Smooth muscle cell (in vitro differentiated cells): ENCODE measurements at regions not wholly inside any gene's neighbourhood (a gene's known extent, or its start where the extent isn't known, plus 50 kb on each side); places are given as distances from the start of the nearest gene placed in this dataset.

ENCODE experiments used
- DNase-seq: peaks from one replicate; lab custom pipeline; 2025; ENCODE audit not compliant: unreplicated experiment; lab: John Stamatoyannopoulos, UW
- H2AFZ ChIP-seq: fragments of 200-600 bp; sonication (generic); 2 replicates; pipeline ENCODE4 v1.6.0; 2016; ENCODE audit warnings: antibody characterized with exemption, low read depth, mild to moderate bottlenecking
- H3F3A ChIP-seq: fragments of 200-600 bp; sonication (generic); 2 replicates; pipeline ENCODE4 v1.6.0; 2017; ENCODE audit warnings: antibody characterized with exemption, low read depth
- H3K27ac ChIP-seq: fragments of 200-600 bp; sonication (generic); 2 replicates; pipeline ENCODE4 v1.5.1; 2016; ENCODE audit warnings: low read depth, mild to moderate bottlenecking
- H3K27me3 ChIP-seq: fragments of 200-600 bp; sonication (generic); 2 replicates; pipeline ENCODE4 v1.6.1; 2016; ENCODE audit warnings: low read depth, mild to moderate bottlenecking
- H3K36me3 ChIP-seq: fragments of 200-600 bp; sonication (generic); 2 replicates; pipeline ENCODE4 v1.5.1; 2016; ENCODE audit warnings: low read depth
- H3K4me1 ChIP-seq: fragments of 200-600 bp; sonication (generic); 2 replicates; pipeline ENCODE4 v1.5.1; 2016; ENCODE audit warnings: low read depth
- H3K4me2 ChIP-seq: fragments of 200-600 bp; sonication (generic); 2 replicates; pipeline ENCODE4 v1.6.0; 2016; ENCODE audit warnings: mild to moderate bottlenecking
- H3K4me3 ChIP-seq: fragments of 200-600 bp; sonication (generic); 2 replicates; pipeline ENCODE4 v1.5.1; 2016; ENCODE audit warnings: mild to moderate bottlenecking
- H3K79me2 ChIP-seq: fragments of 200-600 bp; sonication (generic); 2 replicates; pipeline ENCODE4 v1.6.0; 2016; ENCODE audit warnings: low read depth, mild to moderate bottlenecking
- H3K9ac ChIP-seq: fragments of 200-600 bp; sonication (generic); 2 replicates; pipeline ENCODE4 v1.6.0; 2016; ENCODE audit warnings: low read depth
- H3K9me3 ChIP-seq: fragments of 200-600 bp; sonication (generic); replicated peaks from 2 replicates; pipeline ENCODE4 v1.5.1; 2016; ENCODE audit warnings: low read depth
- H4K20me1 ChIP-seq: fragments of 200-600 bp; sonication (generic); 2 replicates; pipeline ENCODE4 v1.6.0; 2016; ENCODE audit warnings: low read depth
- WGBS: methylation state at CpG from one replicate; pipeline ENCODE4 v1.1.7; 2016; ENCODE audit warnings: low lambda C conversion rate; 5-methylcytosine and 5-hydroxymethylcytosine counted together
- TF ChIP-seq, protein P1 (sequence below): fragments of 200-600 bp; sonication (generic); IDR thresholded peaks from 2 replicates; pipeline ENCODE4 v1.5.1; 2017; ENCODE audit warnings: borderline replicate concordance, mild to moderate bottlenecking, antibody characterized with exemption; ENCODE audit not compliant: insufficient read depth, poor library complexity, severe bottlenecking

- Histone ChIP-seq H3F3A (peaks cover 28% of the 10 kb centered on the region), H3K4me1 (peaks cover 5% of the 10 kb centered on the region), H3K27ac (no peak overlapping the region), H2AFZ (no peak overlapping the region), H3K9ac (no peak overlapping the region), H3K9me3 (no peaks in the 10 kb centered on the region), H3K27me3 (no peaks in the 10 kb centered on the region), H3K79me2 (no peaks in the 10 kb centered on the region), H3K36me3 (no peaks in the 10 kb centered on the region), H3K4me3 (no peak overlapping the region), H3K4me2 (no peak overlapping the region), H4K20me1 (no peaks in the 10 kb centered on the region)
- no peak for DNase-seq
- 97% methylated on average over 11 of the region's 11 CpGs for WGBS
- TF ChIP-seq, protein P1, sequence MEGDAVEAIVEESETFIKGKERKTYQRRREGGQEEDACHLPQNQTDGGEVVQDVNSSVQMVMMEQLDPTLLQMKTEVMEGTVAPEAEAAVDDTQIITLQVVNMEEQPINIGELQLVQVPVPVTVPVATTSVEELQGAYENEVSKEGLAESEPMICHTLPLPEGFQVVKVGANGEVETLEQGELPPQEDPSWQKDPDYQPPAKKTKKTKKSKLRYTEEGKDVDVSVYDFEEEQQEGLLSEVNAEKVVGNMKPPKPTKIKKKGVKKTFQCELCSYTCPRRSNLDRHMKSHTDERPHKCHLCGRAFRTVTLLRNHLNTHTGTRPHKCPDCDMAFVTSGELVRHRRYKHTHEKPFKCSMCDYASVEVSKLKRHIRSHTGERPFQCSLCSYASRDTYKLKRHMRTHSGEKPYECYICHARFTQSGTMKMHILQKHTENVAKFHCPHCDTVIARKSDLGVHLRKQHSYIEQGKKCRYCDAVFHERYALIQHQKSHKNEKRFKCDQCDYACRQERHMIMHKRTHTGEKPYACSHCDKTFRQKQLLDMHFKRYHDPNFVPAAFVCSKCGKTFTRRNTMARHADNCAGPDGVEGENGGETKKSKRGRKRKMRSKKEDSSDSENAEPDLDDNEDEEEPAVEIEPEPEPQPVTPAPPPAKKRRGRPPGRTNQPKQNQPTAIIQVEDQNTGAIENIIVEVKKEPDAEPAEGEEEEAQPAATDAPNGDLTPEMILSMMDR, result no peak
Observed at GRCh38 chr5:9780501-9780900, 150.3 kb upstream of the TAS2R1 start.

DNA sequence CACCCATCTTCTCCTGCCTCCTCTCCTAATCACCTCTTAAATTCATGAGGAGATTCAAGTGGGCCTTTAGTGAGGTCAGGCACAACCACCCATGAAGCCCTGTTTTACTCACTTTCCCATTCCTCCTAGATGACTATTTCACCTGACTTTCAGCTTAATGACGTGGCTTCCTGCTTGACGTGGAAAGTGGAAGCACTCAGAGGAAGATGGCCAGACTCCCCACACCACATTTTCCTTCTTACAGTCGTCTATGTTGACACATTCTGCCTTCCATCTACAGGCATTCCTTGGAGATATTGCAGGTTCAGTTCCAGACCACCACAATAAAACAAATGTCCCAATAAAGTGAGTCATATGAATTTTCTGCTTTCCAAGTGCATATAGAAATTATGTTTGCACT is 146.4 kb upstream of the TAS2R1 start:
- Histone ChIP-seq H3K4me1 (no peaks in the 10 kb centered on the region), H4K20me1 (no peaks in the 10 kb centered on the region), H3K27me3 (no peaks in the 10 kb centered on the region), H2AFZ (no peak overlapping the region), H3K4me2 (no peak overlapping the region), H3K4me3 (no peak overlapping the region), H3K36me3 (no peaks in the 10 kb centered on the region), H3K9ac (no peak overlapping the region), H3K9me3 (peaks cover 5% of the 10 kb centered on the region), H3K27ac (no peak overlapping the region), H3F3A (no peaks in the 10 kb centered on the region), H3K79me2 (no peaks in the 10 kb centered on the region)
- TF ChIP-seq, protein P1, result no peak
- DNase-seq, result no peak
- WGBS, result 23% methylated on average over 3 of the region's 3 CpGs

GRCh38 chr5:9775339-9775738 is 145.2 kb upstream of the TAS2R1 start:
- Histone ChIP-seq H3K79me2 (no peaks in the 10 kb centered on the region), H3K4me1 (no peaks in the 10 kb centered on the region), H3K27me3 (no peaks in the 10 kb centered on the region), H3K27ac (peak overlapping the region; percentile 46), H2AFZ (no peak overlapping the region), H3K36me3 (no peaks in the 10 kb centered on the region), H3K4me3 (no peak overlapping the region), H3K9ac (no peak overlapping the region), H3F3A (no peaks in the 10 kb centered on the region), H3K4me2 (no peak overlapping the region), H4K20me1 (no peaks in the 10 kb centered on the region), H3K9me3 (peaks cover 5% of the 10 kb centered on the region)
- DNase-seq, result no peak
- TF ChIP-seq, protein P1, result no peak

- no peak for DNase-seq
- no peaks in the 10 kb centered on the region for H3K4me1 ChIP-seq
- no peak overlapping the region for H3K9ac ChIP-seq
- TF ChIP-seq, protein P1, result peak; percentile 23
- H3K79me2 ChIP-seq, result no peaks in the 10 kb centered on the region
- no peaks in the 10 kb centered on the region for H3K36me3 ChIP-seq
- 60% methylated on average over 3 of the region's 3 CpGs for WGBS
- H3K4me2 ChIP-seq, result no peak overlapping the region
- H3K9me3 ChIP-seq, result peaks cover 5% of the 10 kb centered on the region
- no peak overlapping the region for H3K4me3 ChIP-seq
- no peaks in the 10 kb centered on the region for H3F3A ChIP-seq
- no peaks in the 10 kb centered on the region for H3K27me3 ChIP-seq
- peak overlapping the region; percentile 46 for H3K27ac ChIP-seq
- no peak overlapping the region for H2AFZ ChIP-seq
- H4K20me1 ChIP-seq, result no peaks in the 10 kb centered on the region
Observed at GRCh38 chr5:9774472-9775079, 144.4 kb upstream of the TAS2R1 start.
